ENCODE measurements at regions not wholly inside any gene's neighbourhood (a gene's known extent, or its start where the extent isn't known, plus 50 kb on each side); places are given as distances from the start of the nearest gene placed in this dataset.

- TF ChIP-seq USF2 (IDR thresholded peaks at IDR 0.05; ENCODE audit: borderline replicate concordance, low read depth, low read length): no peak
- no peak for TF ChIP-seq CTCF (IDR thresholded peaks at IDR 0.05)
Observed at GRCh38 chr11:28815110-28815509, 706.9 kb downstream of the METTL15 start.
